ENCODE measurements at regions not wholly inside any gene's neighbourhood (a gene's known extent, or its start where the extent isn't known, plus 50 kb on each side); places are given as distances from the start of the nearest gene placed in this dataset.

GRCh38 chr10:128221807-128222206 lies 95.6 kb upstream of the MKI67 start:
- no peak for DNase-seq (ENCODE audit: low read depth)

DNA sequence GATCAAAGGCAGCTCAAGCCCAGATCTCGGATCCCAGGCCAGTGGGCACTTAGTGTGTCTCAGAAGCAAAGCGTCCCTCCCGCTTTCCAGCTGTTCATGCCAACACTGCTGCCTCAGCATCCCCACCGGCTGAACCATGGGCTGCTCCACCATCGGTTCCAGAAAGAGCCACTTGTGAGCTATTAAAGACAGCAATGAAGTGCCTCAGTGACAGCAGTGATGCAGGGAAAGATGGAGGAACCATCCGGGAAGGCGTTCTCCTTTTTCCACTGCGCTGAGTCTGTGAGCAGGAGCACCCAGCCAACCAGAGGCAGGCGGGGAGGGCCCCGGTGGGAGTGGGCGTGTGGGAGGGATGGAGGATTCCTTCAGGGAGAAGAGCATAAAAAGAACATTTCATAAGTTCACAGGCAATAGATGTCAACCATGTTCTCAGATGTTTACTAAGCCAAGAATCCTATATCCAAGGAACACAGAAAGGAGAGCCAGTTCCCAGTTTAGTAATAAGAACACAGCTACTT lies 96.2 kb upstream of the MKI67 start:
- DNase-seq (ENCODE audit: low read depth) = no peak

DNA sequence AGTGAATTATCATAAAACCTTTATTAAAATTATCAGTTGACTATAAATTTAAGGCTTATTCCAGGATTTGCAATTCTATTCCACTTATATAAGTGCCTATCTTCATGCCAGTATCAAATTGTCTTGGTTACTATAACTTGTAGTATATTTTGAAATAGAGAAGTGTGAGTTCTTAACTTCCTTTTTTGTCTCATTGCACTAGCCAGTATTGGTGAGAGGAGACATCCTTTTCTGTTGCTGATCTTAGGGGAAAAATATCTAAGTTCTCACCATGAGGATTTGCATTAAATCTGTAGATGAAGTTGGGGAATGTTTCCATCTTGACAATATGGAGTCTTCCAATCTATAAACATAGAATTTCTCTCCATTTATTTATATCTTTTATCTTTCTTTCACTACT lies 104.2 kb upstream of the MKI67 start:
- no peak for DNase-seq (ENCODE audit: low read depth)

DNA sequence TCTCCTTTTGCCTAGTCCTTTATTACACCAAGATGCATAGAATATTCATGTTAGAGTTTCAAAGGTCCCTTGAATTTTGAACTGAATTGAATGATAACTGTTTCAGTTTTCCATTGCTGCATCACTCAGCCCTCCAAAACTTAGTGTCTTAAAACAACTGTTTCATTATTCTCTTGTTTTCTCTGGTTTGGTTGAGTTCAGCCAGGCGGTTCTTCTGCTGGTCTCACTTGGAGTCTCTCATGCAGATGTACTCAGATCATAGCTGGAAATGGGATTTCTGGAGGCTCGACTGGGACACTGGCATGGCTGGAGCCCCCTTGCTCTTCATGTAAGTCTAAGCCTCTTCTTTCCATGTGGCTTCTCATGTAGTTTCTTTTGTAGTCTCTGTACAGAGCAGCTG lies 107.2 kb upstream of the MKI67 start:
- DNase-seq (ENCODE audit: low read depth) = no peak

GRCh38 chr10:128237710-128238109 lies 111.5 kb upstream of the MKI67 start:
- DNase-seq (ENCODE audit: low read depth) = no peak

- DNase-seq (ENCODE audit: low read depth) = no peak
Observed at GRCh38 chr10:128241023-128241422, 114.8 kb upstream of the MKI67 start.

GRCh38 chr10:128242641-128243040 lies 116.4 kb upstream of the MKI67 start:
- DNase-seq (ENCODE audit: low read depth) = no peak

DNA sequence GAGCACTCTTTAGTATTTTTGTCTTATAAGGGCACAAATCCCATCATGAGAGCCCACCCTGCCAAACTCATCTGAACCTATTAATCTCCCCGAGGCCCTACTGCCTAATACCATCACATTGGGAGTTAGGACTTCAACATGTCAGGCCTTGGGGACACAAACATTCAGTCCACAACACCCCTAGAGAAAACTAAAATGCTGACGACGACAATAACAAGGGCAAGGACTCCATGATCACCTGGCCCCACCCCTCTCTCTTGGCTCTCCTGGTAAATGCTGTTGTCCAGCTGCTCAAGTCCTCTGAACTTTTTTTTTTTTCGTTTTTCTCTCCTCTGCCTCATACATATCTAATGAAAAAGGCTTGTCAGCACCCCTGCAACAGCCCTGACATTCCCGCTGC lies 118.8 kb upstream of the MKI67 start:
- no peak for DNase-seq (ENCODE audit: low read depth)

- DNase-seq (ENCODE audit: low read depth) = no peak
Observed at GRCh38 chr10:128247576-128247975, 121.4 kb upstream of the MKI67 start.

GRCh38 chr10:128254476-128254875 lies 128.3 kb upstream of the MKI67 start:
- DNase-seq (ENCODE audit: low read depth) = no peak

DNA sequence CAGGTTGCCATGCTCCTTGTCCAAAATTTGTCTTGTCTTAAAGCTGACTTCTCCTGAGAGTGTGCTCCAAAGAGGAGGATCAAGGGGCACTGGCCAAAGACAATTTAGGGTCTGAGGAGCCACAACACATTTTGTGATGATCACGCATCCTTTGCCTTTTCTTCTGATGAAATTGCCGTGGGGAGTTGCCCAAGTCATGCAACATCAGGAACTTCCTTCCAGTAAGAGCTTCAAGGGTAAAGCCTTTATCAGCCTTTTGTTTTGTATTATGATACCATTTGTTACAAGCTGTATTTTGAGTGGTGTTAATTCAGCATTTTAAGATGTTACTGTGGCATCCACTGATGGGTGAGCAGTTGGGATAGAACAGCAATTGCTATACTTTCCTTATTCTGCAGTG lies 131.2 kb upstream of the MKI67 start:
- DNase-seq (ENCODE audit: low read depth) = no peak

GRCh38 chr10:128258421-128258976 lies 132.3 kb upstream of the MKI67 start:
- no peak for DNase-seq (ENCODE audit: low read depth)

DNA sequence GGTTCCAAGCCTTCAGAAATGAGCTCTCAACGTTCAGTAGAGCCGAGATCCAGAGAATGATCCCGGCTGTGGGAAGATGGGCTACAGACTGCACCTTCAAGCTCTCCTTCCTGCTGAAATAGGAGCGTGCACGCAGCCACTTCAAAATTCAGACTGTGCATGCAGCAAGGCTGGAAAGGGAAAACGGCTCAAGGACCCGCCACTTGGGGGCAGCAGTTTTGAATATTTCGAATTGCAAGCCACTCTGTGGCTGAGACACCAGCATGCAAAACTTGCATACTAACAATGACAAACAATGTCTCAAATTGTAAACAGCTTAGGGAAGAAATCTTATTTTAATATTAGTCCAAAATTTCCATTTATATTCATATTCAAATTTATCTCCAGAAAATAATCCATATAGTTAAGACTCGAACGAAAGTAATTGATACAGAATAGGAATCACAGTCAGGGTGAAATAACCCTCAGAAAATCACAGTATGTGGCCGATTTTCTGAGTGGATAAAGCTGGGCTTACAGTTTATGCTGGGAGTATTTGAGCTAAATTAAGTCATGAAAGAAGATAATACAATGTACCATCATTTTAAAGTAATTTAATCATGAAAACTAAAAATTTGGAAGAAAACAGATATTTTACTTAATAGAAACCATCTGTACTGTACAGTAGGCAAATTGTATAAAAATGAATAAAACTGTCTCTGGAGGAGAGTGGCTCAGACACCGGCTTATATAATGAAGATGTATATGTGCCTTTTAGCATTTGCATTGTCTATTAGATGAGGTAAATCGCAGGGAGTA lies 137.9 kb upstream of the MKI67 start:
- DNase-seq (ENCODE audit: low read depth) = peak; percentile 31

- DNase-seq (ENCODE audit: low read depth) = no peak
Observed at GRCh38 chr10:128265596-128265995, 139.4 kb upstream of the MKI67 start.

- no peak for DNase-seq (ENCODE audit: low read depth)
Observed at GRCh38 chr10:128267581-128267980, 141.4 kb upstream of the MKI67 start.

- DNase-seq (ENCODE audit: low read depth) = no peak
Observed at GRCh38 chr10:128268015-128268722, 141.9 kb upstream of the MKI67 start.

- no peak for DNase-seq (ENCODE audit: low read depth)
Observed at GRCh38 chr10:128274938-128275337, 148.7 kb upstream of the MKI67 start.

DNA sequence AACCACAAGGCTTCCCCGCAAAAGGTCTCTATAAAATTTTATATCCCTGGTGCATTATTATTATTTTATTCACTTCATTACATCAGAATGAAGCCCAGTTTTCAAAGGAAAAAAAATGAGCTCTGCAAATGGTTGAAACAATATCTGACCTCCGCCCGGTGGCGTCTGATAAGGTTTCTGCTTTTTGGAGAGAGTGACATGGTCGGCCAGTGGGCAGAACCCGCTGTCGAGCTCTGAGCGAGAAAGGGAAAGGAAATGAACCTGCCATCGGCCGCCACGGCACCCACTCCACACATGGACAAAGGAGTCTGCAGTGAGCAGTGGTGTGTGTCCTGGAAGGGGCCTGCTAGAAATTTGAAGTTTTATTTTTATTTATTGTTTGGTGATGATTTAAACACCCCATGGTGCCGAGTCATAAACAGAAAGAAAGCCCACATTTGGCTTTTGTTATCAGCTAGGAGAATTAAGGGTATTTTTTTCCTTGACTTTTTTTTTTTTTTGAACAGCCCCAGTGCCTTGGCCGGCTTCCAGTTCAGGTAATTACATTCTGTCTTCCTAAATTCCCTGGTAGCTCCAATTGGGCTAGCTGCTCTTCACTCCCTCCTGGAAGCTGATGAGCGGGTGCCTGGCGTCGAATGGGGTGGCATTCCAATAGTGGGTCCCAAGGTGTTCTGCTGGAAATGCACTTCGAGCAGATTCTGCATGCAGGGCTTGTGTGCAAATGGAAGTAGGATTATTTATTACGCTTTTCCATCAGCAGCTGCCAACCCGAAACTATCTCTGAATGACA lies 149.4 kb upstream of the MKI67 start:
- no peak for DNase-seq (ENCODE audit: low read depth)

- no peak for DNase-seq (ENCODE audit: low read depth)
Observed at GRCh38 chr10:128277267-128277840, 151.1 kb upstream of the MKI67 start.

GRCh38 chr10:128278362-128278761 lies 152.1 kb upstream of the MKI67 start:
- no peak for DNase-seq (ENCODE audit: low read depth)

DNA sequence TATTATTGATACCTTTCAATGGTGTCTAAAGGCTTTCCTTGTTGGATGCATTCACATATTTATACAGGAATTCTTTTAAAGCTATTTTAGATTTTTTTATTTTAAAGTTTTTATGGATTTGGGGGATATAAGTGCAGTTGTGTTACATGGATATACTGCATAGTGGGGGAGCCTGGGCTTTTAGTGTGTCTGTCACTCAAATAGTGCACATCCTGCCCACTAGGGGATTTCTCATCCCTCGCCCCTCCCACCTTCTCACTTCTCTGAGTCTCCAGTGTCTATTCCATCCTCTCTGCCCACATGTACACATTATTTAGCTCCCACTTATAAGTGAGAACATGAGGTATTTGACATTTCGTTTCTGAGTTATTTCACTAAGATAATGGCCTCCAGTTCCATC lies 154.0 kb upstream of the MKI67 start:
- DNase-seq (ENCODE audit: low read depth) = no peak

GRCh38 chr10:128281343-128281742 lies 155.1 kb upstream of the MKI67 start:
- DNase-seq (ENCODE audit: low read depth) = no peak

All from stimulated activated CD8-positive, alpha-beta memory T cell treated with anti-CD3 and anti-CD28 coated beads, Interleukin-7, amount 100 ng/mL, for 24 hours (primary cell).